Uterus (tissue), 2 donors: ENCODE measurements at regions not wholly inside any gene's neighbourhood (a gene's known extent, or its start where the extent isn't known, plus 50 kb on each side); places are given as distances from the start of the nearest gene placed in this dataset.

ENCODE experiments used
- CTCF ChIP-seq, 4 experiments: fragments of 200-600 bp in 2 of 4; fragments of 450-650 bp in 2 of 4; sonication (generic) in 2 of 4; IDR thresholded peaks; one replicate each; pipeline ENCODE4 v1.5.1; 2016 to 2019; ENCODE audit warnings: antibody characterized with exemption in 4 of 4, mild to moderate bottlenecking in 2 of 4, moderate library complexity in 1 of 4
- POLR2A ChIP-seq, 2 donors: fragments of 450-650 bp; IDR thresholded peaks; one replicate each; pipeline ENCODE4 v1.6.1; 2016; ENCODE audit warnings: antibody characterized with exemption in 2 of 2, mild to moderate bottlenecking in 1 of 2, moderate library complexity in 1 of 2

- TF ChIP-seq CTCF (IDR thresholded peaks at IDR 0.05) (no peak), POLR2A (IDR thresholded peaks at IDR 0.05) (no peak)
Observed at GRCh38 chr20:63090052-63090451, 83.3 kb upstream of the BHLHE23 start.
